HUDEP-2 (cell line): ENCODE measurements at regions not wholly inside any gene's neighbourhood (a gene's known extent, or its start where the extent isn't known, plus 50 kb on each side); places are given as distances from the start of the nearest gene placed in this dataset.
A peak's percentile ranks its signal among the peaks of the same experiment; 100 is the strongest.

Experiments
- DNase-seq, 76 experiments: peaks; one replicate each; lab custom pipeline; 2025; ENCODE audit not compliant: unreplicated experiment in 76 of 76; lab: John Stamatoyannopoulos, UW

- DNase-seq = no peak
Observed at GRCh38 chr1:218112862-218113261, 172.2 kb upstream of the RRP15 start.

- DNase-seq = no peak
Observed at GRCh38 chr1:218123968-218124367, 161.1 kb upstream of the RRP15 start.

- DNase-seq = no peak
Observed at GRCh38 chr1:218135371-218135770, 149.7 kb upstream of the RRP15 start.

GRCh38 chr1:218139761-218140160 lies 145.3 kb upstream of the RRP15 start:
- DNase-seq = no peak

- DNase-seq = no peak
Observed at GRCh38 chr1:218156595-218156994, 128.5 kb upstream of the RRP15 start.

GRCh38 chr1:218163371-218163770 lies 121.7 kb upstream of the RRP15 start:
- no peak for DNase-seq

GRCh38 chr1:218164111-218164929 lies 120.8 kb upstream of the RRP15 start:
- DNase-seq = peak in 8 of 76 experiments; percentile 1 to 17 (median 4)

- DNase-seq = no peak
Observed at GRCh38 chr1:218164930-218165700, 120.0 kb upstream of the RRP15 start.

GRCh38 chr1:218165701-218166114 lies 119.4 kb upstream of the RRP15 start:
- DNase-seq = no peak

- no peak for DNase-seq
Observed at GRCh38 chr1:218166268-218166945, 118.7 kb upstream of the RRP15 start.

GRCh38 chr1:218171302-218171893 lies 113.7 kb upstream of the RRP15 start:
- peak in 4 of 76 experiments; percentile 1 to 4 (median 2) for DNase-seq

- DNase-seq = no peak
Observed at GRCh38 chr1:218182455-218182854, 102.6 kb upstream of the RRP15 start.

GRCh38 chr1:218200979-218201378 lies 84.1 kb upstream of the RRP15 start:
- no peak for DNase-seq

- no peak for DNase-seq
Observed at GRCh38 chr1:218201601-218202000, 83.5 kb upstream of the RRP15 start.

- no peak for DNase-seq
Observed at GRCh38 chr1:218205721-218206120, 79.4 kb upstream of the RRP15 start.

- no peak for DNase-seq
Observed at GRCh38 chr1:218207194-218207593, 77.9 kb upstream of the RRP15 start.

GRCh38 chr1:218209351-218209861 lies 75.7 kb upstream of the RRP15 start:
- no peak for DNase-seq

- no peak for DNase-seq
Observed at GRCh38 chr1:218211241-218211640, 73.9 kb upstream of the RRP15 start.

GRCh38 chr1:218217040-218217439 lies 68.1 kb upstream of the RRP15 start:
- no peak for DNase-seq

- DNase-seq = no peak
Observed at GRCh38 chr1:218219460-218219859, 65.6 kb upstream of the RRP15 start.

- no peak for DNase-seq
Observed at GRCh38 chr1:218224101-218224500, 61.0 kb upstream of the RRP15 start.
